ENCODE measurements at regions not wholly inside any gene's neighbourhood (a gene's known extent, or its start where the extent isn't known, plus 50 kb on each side); places are given as distances from the start of the nearest gene placed in this dataset.

GRCh38 chr6:10223841-10224240 is 191.0 kb downstream of the TFAP2A start:
- Histone ChIP-seq H3K36me3 (replicated peaks in 1 of 2) (no peaks in the 10 kb centered on the region), H3K9me3 (replicated peaks in 1 of 3) (no peaks in the 10 kb centered on the region), H3K27ac (no peak overlapping the region), H3K4me3 (no peak overlapping the region), H3K4me1 (replicated peaks in 1 of 2) (no peaks in the 10 kb centered on the region), H3K27me3 (no peaks in the 10 kb centered on the region)
- intact Hi-C loops (cut with DNase I), result no loop called here
- WGBS, 4 donors, result 83 to 86% (median 85%) methylated on average over 4 of the region's 4 CpGs
- TF ChIP-seq POLR2A (IDR thresholded peaks at IDR 0.05) (no peak), CTCF (IDR thresholded peaks at IDR 0.05) (no peak)
- no peak for DNase-seq

GRCh38 chr6:10221178-10221577 is 193.7 kb downstream of the TFAP2A start:
- intact Hi-C loops (cut with DNase I), result no loop called here
- WGBS, 4 donors, result 52 to 61% (median 55%) methylated on average over 5 of the region's 5 CpGs
- H3K4me3 ChIP-seq, result no peak overlapping the region
- no peaks in the 10 kb centered on the region for H3K27me3 ChIP-seq
- no peak for TF ChIP-seq POLR2A (IDR thresholded peaks at IDR 0.05)
- no peaks in the 10 kb centered on the region for H3K4me1 ChIP-seq (replicated peaks in 1 of 2)
- DNase-seq, result no peak
- no peaks in the 10 kb centered on the region for H3K9me3 ChIP-seq (replicated peaks in 1 of 3)
- no peak overlapping the region for H3K27ac ChIP-seq
- H3K36me3 ChIP-seq (replicated peaks in 1 of 2), result no peaks in the 10 kb centered on the region

- no peaks in the 10 kb centered on the region for H3K36me3 ChIP-seq (replicated peaks in 1 of 2)
- no peak for DNase-seq
- intact Hi-C loops (cut with DNase I), result no loop called here
- TF ChIP-seq CTCF (IDR thresholded peaks at IDR 0.05) (no peak), POLR2A (IDR thresholded peaks at IDR 0.05) (no peak)
- 56 to 66% (median 64%) methylated on average over 2 of the region's 2 CpGs for WGBS, 4 donors
- H3K4me3 ChIP-seq, result no peak overlapping the region
- no peaks in the 10 kb centered on the region for H3K27me3 ChIP-seq
- H3K9me3 ChIP-seq (replicated peaks in 1 of 3), result no peaks in the 10 kb centered on the region
- H3K27ac ChIP-seq, result no peak overlapping the region
- H3K4me1 ChIP-seq (replicated peaks in 1 of 2), result no peaks in the 10 kb centered on the region
These were observed 195.4 kb downstream of the TFAP2A start for GRCh38 chr6:10219510-10219909.

GRCh38 chr6:10217111-10217510 is 197.8 kb downstream of the TFAP2A start:
- Histone ChIP-seq H3K27me3 (no peaks in the 10 kb centered on the region), H3K9me3 (replicated peaks in 1 of 3) (no peaks in the 10 kb centered on the region), H3K4me1 (replicated peaks in 1 of 2) (no peaks in the 10 kb centered on the region), H3K4me3 (no peak overlapping the region), H3K36me3 (replicated peaks in 1 of 2) (no peaks in the 10 kb centered on the region), H3K27ac (no peak overlapping the region)
- TF ChIP-seq CTCF (IDR thresholded peaks at IDR 0.05), result no peak
- TF ChIP-seq POLR2A (IDR thresholded peaks at IDR 0.05), result no peak
- 64 to 77% (median 70%) methylated on average over 5 of the region's 5 CpGs for WGBS, 4 donors
- intact Hi-C loops (cut with DNase I), result no loop called here
- DNase-seq, result no peak

- H3K9me3 ChIP-seq (replicated peaks in 1 of 3), result no peaks in the 10 kb centered on the region
- 76 to 86% (median 81%) methylated on average over 6 to 7 of the region's 7 CpGs for WGBS, 4 donors
- no peak for TF ChIP-seq POLR2A (IDR thresholded peaks at IDR 0.05)
- no peak for TF ChIP-seq CTCF (IDR thresholded peaks at IDR 0.05)
- intact Hi-C loops (cut with DNase I), result no loop called here
- H3K4me1 ChIP-seq (replicated peaks in 1 of 2), result no peaks in the 10 kb centered on the region
- no peak overlapping the region for H3K4me3 ChIP-seq
- H3K36me3 ChIP-seq (replicated peaks in 1 of 2), result no peaks in the 10 kb centered on the region
- H3K27ac ChIP-seq, result no peak overlapping the region
- DNase-seq, result no peak
- no peaks in the 10 kb centered on the region for H3K27me3 ChIP-seq
These were observed 199.4 kb downstream of the TFAP2A start for GRCh38 chr6:10215326-10216110.
